K562 (cell line): ENCODE measurements at regions not wholly inside any gene's neighbourhood (a gene's known extent, or its start where the extent isn't known, plus 50 kb on each side); places are given as distances from the start of the nearest gene placed in this dataset.

ENCODE experiments used
- ATAC-seq: fragments of 200-7000 bp; cut with Tn5 transposase; 3 replicates; pipeline ENCODE4 v1.9.1; 2020; ENCODE audit warnings: moderate library complexity
- BruUV-seq: library from RNA; stranded (reverse); fragments of 400-500 nt; replicated peaks from 2 replicates; lab custom pipeline; 2021; lab: Mats Ljungman, UMichigan
- CTCF ChIA-PET: fragments of 300-600 bp; formaldehyde crosslinking; extraction: SDS; loops from one replicate; lab custom pipeline; 2021; ENCODE audit warnings: low intra/inter-chr PET ratio; lab: Yijun Ruan, JAX
- POLR2A ChIA-PET: fragments of 300-600, 350-650 bp; sonication (Branson Sonifier 250); formaldehyde crosslinking; extraction: SDS; loops from one replicate; lab custom pipeline; 2021; ENCODE audit warnings: antibody characterized with exemption, inconsistent platforms; lab: Yijun Ruan, JAX
- DNase-seq, 4 experiments: peaks; one replicate each; pipeline versions ENCODE4 v3.0.0 to v3.0.0-alpha.2; 2011 to 2018; ENCODE audit warnings: low spot score in 3 of 4, mixed read lengths in 3 of 4; ENCODE audit errors: extremely low read depth in 1 of 4
- FAIRE-seq: peaks from 2 replicates; lab custom pipeline; 2011; peaks lifted over from hg19 to GRCh38; lab: Jason Lieb, UNC
- H2AFZ ChIP-seq: 2 replicates; pipeline ENCODE4 v1.6.0; 2011; ENCODE audit warnings: low read depth, low read length, control low read depth, inconsistent platforms
- H3K27ac ChIP-seq: fragments of 200-600 bp; 3 replicates; pipeline ENCODE4 v1.8.0; 2011; ENCODE audit warnings: low read depth, mild to moderate bottlenecking, control low read depth, inconsistent platforms, low read length, moderate library complexity, mixed read lengths; ENCODE audit errors: extremely low read depth
- H3K27me3 ChIP-seq, 2 experiments: fragments of 300-600 bp in 1 of 2; 2 replicates in 1 of 2; 3 replicates in 1 of 2; pipeline versions ENCODE4 v1.6.0 to v1.8.0; 2011; ENCODE audit warnings: inconsistent platforms in 2 of 2, low read length in 2 of 2, mild to moderate bottlenecking in 1 of 2, mixed read lengths in 1 of 2, moderate library complexity in 1 of 2; ENCODE audit not compliant: control insufficient read depth in 2 of 2, insufficient read depth in 2 of 2
- H3K36me3 ChIP-seq: fragments of 300-600 bp; 3 replicates; pipeline ENCODE4 v1.8.0; 2011; ENCODE audit warnings: mild to moderate bottlenecking, low read length, inconsistent platforms; ENCODE audit not compliant: control insufficient read depth, insufficient read depth
- H3K4me1 ChIP-seq, 2 experiments: fragments of 200-600 bp in 1 of 2; replicated peaks in 1 of 2; 2 replicates in 1 of 2; 3 replicates in 1 of 2; pipeline versions ENCODE4 v1.5.1 to v1.8.0; 2011; ENCODE audit warnings: inconsistent platforms in 2 of 2, low read length in 2 of 2, mild to moderate bottlenecking in 1 of 2, mixed read lengths in 1 of 2, moderate library complexity in 1 of 2; ENCODE audit not compliant: control insufficient read depth in 2 of 2, insufficient read depth in 2 of 2
- H3K4me2 ChIP-seq: 2 replicates; pipeline ENCODE4 v1.6.1; 2011; ENCODE audit warnings: low read length, control low read depth, inconsistent platforms, mixed read lengths; ENCODE audit not compliant: insufficient read depth
- H3K4me3 ChIP-seq: fragments of 200-600 bp; sonication (generic), shearing (Covaris generic); 2 replicates; pipeline ENCODE4 v1.5.1; 2016; ENCODE audit warnings: control low read depth, inconsistent platforms
- H3K79me2 ChIP-seq: fragments of 200-600 bp; 3 replicates; pipeline ENCODE4 v1.8.0; 2011; ENCODE audit warnings: low read length, inconsistent platforms; ENCODE audit not compliant: control insufficient read depth, insufficient read depth
- H3K9ac ChIP-seq, 2 experiments: 2 replicates each; pipeline versions ENCODE4 v1.6.0 to v1.6.1; 2011; ENCODE audit warnings: low read depth in 2 of 2, low read length in 2 of 2, control low read depth in 1 of 2, inconsistent platforms in 1 of 2, mild to moderate bottlenecking in 1 of 2, mixed read lengths in 1 of 2; ENCODE audit not compliant: insufficient read depth in 1 of 2
- H3K9me1 ChIP-seq: one replicate; pipeline ENCODE4 v1.6.0; 2011; ENCODE audit warnings: inconsistent platforms, mild to moderate bottlenecking, low read length, moderate library complexity; ENCODE audit not compliant: control insufficient read depth, insufficient read depth
- H3K9me3 ChIP-seq: replicated peaks from 2 replicates; pipeline ENCODE4 v1.5.1; 2011; ENCODE audit warnings: low read depth, low read length, inconsistent platforms; ENCODE audit not compliant: control insufficient read depth, insufficient read depth
- H4K20me1 ChIP-seq: replicated peaks from 2 replicates; pipeline ENCODE4 v1.6.1; 2011; ENCODE audit warnings: low read length, inconsistent platforms, mixed read lengths; ENCODE audit not compliant: control insufficient read depth, insufficient read depth
- CEBPB ChIP-seq: fragments of 450-650 bp; IDR thresholded peaks from 2 replicates; pipeline ENCODE4 v1.6.1; 2016; ENCODE audit warnings: missing genetic modification characterization, missing compliant biosample characterization
- TBL1XR1 ChIP-seq, 2 experiments: IDR thresholded peaks; 2 replicates each; pipeline ENCODE4 v1.6.1; 2012; ENCODE audit warnings: improper control_type of control experiment in 2 of 2, low read length in 2 of 2, mild to moderate bottlenecking in 1 of 2
- ZNF143 ChIP-seq: sonication (generic); formaldehyde crosslinking; IDR thresholded peaks from 2 replicates; pipeline ENCODE4 v1.9.0; 2022; ENCODE audit warnings: mild to moderate bottlenecking, missing genetic modification reagents
- ZNF766 ChIP-seq: fragments of 200-800 bp; sonication (Bioruptor generic); conservative IDR thresholded peaks from 2 replicates; pipeline ENCODE4 v1.6.1; 2016; ENCODE audit warnings: missing genetic modification characterization, missing compliant biosample characterization
- ZZZ3 ChIP-seq: fragments of 450-650 bp; IDR thresholded peaks from 2 replicates; pipeline ENCODE4 v1.6.1; 2016; ENCODE audit warnings: antibody characterized with exemption, mild to moderate bottlenecking, moderate library complexity
- WGBS: fragments of 100-300 bp; shearing (Covaris generic); methylation state at CpG from one replicate; pipeline ENCODE4 v1.1.6; 2016; ENCODE audit warnings: low coverage, mixed read lengths; ENCODE audit not compliant: insufficient coverage; ENCODE audit errors: missing lambda C conversion rate; 5-methylcytosine and 5-hydroxymethylcytosine counted together
- in situ Hi-C: fragments of 300-500 bp; cut with MboI; formaldehyde crosslinking; loops from 4 replicates; pipeline ENCODE4 v1.15.0; 2018; ENCODE audit warnings: inconsistent platforms, mixed read lengths
- intact Hi-C: fragments of 100-400 bp; cut with micrococcal nuclease; formaldehyde crosslinking; loops from 2 replicates; pipeline ENCODE4 v1.14.2; 2022
- TF ChIP-seq, protein P1 (sequence below): fragments of 450-650 bp; IDR thresholded peaks from 2 replicates; pipeline ENCODE4 v1.6.1; 2018; ENCODE audit not compliant: partially characterized antibody
- TF ChIP-seq, protein P2 (sequence below): fragments of 450-650 bp; IDR thresholded peaks from 2 replicates; pipeline ENCODE4 v1.6.1; 2014; ENCODE audit warnings: low read depth, mild to moderate bottlenecking, moderate library complexity, borderline replicate concordance
- TF ChIP-seq, protein P3 (sequence below), 2 experiments: fragments of 450-650 bp; IDR thresholded peaks; 2 replicates each; pipeline ENCODE4 v1.6.1; 2016

DNA sequence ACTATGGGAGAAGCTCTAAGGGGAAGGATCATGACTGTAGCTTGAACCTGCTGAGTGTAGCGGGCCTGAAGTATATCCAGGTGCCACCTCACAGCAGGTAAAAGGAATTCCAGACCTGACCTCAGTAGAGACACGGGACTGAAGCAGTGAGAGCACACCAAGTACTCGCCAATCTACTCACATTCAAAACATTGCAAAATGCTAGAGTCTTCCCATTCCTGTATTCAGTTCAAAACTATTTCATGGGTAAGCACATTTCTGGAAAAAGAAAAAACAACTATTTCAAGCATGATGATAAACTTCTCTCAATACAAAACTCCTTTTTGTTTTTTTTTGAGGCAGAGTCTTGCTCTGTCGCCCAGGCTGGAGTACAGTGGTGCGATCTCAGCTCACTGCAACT lies 121.9 kb upstream of the AUTS2 start:
- DNase-seq: no peak
- Histone ChIP-seq H3K9me1 (no peaks in the 10 kb centered on the region), H2AFZ (no peak overlapping the region), H3K79me2 (no peaks in the 10 kb centered on the region), H3K4me2 (no peak overlapping the region), H3K9ac (no peak overlapping the region), H3K36me3 (no peaks in the 10 kb centered on the region), H4K20me1 (no peaks in the 10 kb centered on the region; the same call in 1 of the 2 replicates), H3K27ac (no peak overlapping the region), H3K27me3 (peaks cover 0 to 10% of the 10 kb centered on the region in 2 experiments; a peak in 3 of 5 replicates), H3K4me3 (no peak overlapping the region), H3K9me3 (no peaks in the 10 kb centered on the region), H3K4me1 (no peaks in the 10 kb centered on the region)
- FAIRE-seq: no peak
- CTCF ChIA-PET: no interaction called here
- POLR2A ChIA-PET: no interaction called here
- 0% methylated on average over 5 of the region's 5 CpGs for WGBS
- intact Hi-C loops (no loop called here), in situ Hi-C loops (no loop called here)
- no peak for ATAC-seq
- no peak for TF ChIP-seq TBL1XR1 (IDR thresholded peaks at IDR 0.05; ENCODE audit: low read length in 2 of 2)
- TF ChIP-seq ZNF143: no peak
- TF ChIP-seq CEBPB (tag): no peak
- no peak for TF ChIP-seq ZZZ3
- TF ChIP-seq, protein P1, sequence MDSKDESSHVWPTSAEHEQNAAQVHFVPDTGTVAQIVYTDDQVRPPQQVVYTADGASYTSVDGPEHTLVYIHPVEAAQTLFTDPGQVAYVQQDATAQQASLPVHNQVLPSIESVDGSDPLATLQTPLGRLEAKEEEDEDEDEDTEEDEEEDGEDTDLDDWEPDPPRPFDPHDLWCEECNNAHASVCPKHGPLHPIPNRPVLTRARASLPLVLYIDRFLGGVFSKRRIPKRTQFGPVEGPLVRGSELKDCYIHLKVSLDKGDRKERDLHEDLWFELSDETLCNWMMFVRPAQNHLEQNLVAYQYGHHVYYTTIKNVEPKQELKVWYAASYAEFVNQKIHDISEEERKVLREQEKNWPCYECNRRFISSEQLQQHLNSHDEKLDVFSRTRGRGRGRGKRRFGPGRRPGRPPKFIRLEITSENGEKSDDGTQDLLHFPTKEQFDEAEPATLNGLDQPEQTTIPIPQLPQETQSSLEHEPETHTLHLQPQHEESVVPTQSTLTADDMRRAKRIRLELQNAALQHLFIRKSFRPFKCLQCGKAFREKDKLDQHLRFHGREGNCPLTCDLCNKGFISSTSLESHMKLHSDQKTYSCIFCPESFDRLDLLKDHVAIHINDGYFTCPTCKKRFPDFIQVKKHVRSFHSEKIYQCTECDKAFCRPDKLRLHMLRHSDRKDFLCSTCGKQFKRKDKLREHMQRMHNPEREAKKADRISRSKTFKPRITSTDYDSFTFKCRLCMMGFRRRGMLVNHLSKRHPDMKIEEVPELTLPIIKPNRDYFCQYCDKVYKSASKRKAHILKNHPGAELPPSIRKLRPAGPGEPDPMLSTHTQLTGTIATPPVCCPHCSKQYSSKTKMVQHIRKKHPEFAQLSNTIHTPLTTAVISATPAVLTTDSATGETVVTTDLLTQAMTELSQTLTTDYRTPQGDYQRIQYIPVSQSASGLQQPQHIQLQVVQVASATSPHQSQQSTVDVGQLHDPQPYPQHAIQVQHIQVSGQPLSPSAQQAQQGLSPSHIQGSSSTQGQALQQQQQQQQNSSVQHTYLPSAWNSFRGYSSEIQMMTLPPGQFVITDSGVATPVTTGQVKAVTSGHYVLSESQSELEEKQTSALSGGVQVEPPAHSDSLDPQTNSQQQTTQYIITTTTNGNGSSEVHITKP: no peak
- TF ChIP-seq, protein P2, sequence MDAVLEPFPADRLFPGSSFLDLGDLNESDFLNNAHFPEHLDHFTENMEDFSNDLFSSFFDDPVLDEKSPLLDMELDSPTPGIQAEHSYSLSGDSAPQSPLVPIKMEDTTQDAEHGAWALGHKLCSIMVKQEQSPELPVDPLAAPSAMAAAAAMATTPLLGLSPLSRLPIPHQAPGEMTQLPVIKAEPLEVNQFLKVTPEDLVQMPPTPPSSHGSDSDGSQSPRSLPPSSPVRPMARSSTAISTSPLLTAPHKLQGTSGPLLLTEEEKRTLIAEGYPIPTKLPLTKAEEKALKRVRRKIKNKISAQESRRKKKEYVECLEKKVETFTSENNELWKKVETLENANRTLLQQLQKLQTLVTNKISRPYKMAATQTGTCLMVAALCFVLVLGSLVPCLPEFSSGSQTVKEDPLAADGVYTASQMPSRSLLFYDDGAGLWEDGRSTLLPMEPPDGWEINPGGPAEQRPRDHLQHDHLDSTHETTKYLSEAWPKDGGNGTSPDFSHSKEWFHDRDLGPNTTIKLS: no peak
- TF ChIP-seq ZNF766 (CRISPR knock-in tag): no peak
- TF ChIP-seq, protein P3, sequence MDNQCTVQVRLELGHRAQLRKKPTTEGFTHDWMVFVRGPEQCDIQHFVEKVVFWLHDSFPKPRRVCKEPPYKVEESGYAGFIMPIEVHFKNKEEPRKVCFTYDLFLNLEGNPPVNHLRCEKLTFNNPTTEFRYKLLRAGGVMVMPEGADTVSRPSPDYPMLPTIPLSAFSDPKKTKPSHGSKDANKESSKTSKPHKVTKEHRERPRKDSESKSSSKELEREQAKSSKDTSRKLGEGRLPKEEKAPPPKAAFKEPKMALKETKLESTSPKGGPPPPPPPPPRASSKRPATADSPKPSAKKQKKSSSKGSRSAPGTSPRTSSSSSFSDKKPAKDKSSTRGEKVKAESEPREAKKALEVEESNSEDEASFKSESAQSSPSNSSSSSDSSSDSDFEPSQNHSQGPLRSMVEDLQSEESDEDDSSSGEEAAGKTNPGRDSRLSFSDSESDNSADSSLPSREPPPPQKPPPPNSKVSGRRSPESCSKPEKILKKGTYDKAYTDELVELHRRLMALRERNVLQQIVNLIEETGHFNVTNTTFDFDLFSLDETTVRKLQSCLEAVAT (IDR thresholded peaks at IDR 0.05): no peak
- no TSS peak for BruUV-seq
